ENCODE measurements at regions not wholly inside any gene's neighbourhood (a gene's known extent, or its start where the extent isn't known, plus 50 kb on each side); places are given as distances from the start of the nearest gene placed in this dataset.

- no peak for TF ChIP-seq REST (IDR thresholded peaks at IDR 0.05)
- no peak for TF ChIP-seq RAD21 (IDR thresholded peaks at IDR 0.05)
Observed at GRCh38 chr5:67999391-67999790, 216.2 kb upstream of the PIK3R1 start (continued).

GRCh38 chr5:67998709-67999261, 216.8 kb upstream of the PIK3R1 start:
- Histone ChIP-seq H3K4me3 (ENCODE audit: low read depth in 1 of 3, low read length in 3 of 3) (peak overlapping the region in 2 of 3 donors; percentile 13 to 56), H3K27ac (ENCODE audit: low read depth in 1 of 2, low read length in 2 of 2) (peak overlapping the region; percentile 71 to 83), H3K27me3 (ENCODE audit: control insufficient read depth in 4 of 4, insufficient read depth in 4 of 4, low read length in 3 of 4) (no peaks in the 10 kb centered on the region)

More at GRCh38 chr5:67998709-67999261, 216.8 kb upstream of the PIK3R1 start:
- TF ChIP-seq SP1 (IDR thresholded peaks at IDR 0.05) (peak; percentile 86), JUND (IDR thresholded peaks at IDR 0.05) (peak in 1 of 2 donors; percentile 26), TAF1 (conservative IDR thresholded peaks at IDR 0.05) (peak; percentile 16), ATF3 (IDR thresholded peaks at IDR 0.05) (no peak), FOXA2 (IDR thresholded peaks at IDR 0.05) (peak; percentile 53), MAX (IDR thresholded peaks at IDR 0.05) (peak; percentile 86), HNF4A (conservative IDR thresholded peaks at IDR 0.05) (peak; percentile 52 to 63), EGR1 (IDR thresholded peaks at IDR 0.05; ENCODE audit: low read depth in 2 of 2) (peak; percentile 25 to 51), YY1 (IDR thresholded peaks at IDR 0.05) (peak; percentile 82), RAD21 (IDR thresholded peaks at IDR 0.05) (peak; percentile 62 to 70), GABPA (IDR thresholded peaks at IDR 0.05 in 1 of 2, conservative IDR thresholded peaks at IDR 0.05 in 1 of 2) (peak; percentile 43 to 73), CTCF (IDR thresholded peaks at IDR 0.05; ENCODE audit: low read depth, low read length, missing input control) (no peak), RXRA (IDR thresholded peaks at IDR 0.05) (peak; percentile 77 to 88), NR2F2 (IDR thresholded peaks at IDR 0.05) (no peak), HNF4G (IDR thresholded peaks at IDR 0.05) (no peak), FOXA1 (IDR thresholded peaks at IDR 0.05) (peak; percentile 35), ZBTB33 (IDR thresholded peaks at IDR 0.05) (peak; percentile 31), REST (IDR thresholded peaks at IDR 0.05) (peak; percentile 56)
- no peak for DNase-seq (ENCODE audit: low spot score)
- Histone ChIP-seq H3K36me3 (ENCODE audit: control insufficient read depth in 4 of 4, insufficient read depth in 3 of 4, low read depth in 1 of 4, low read length in 3 of 4) (no peaks in the 10 kb centered on the region), H3K9me3 (ENCODE audit: control insufficient read depth in 4 of 4, low read length in 3 of 4) (no peaks in the 10 kb centered on the region), H3K4me1 (ENCODE audit: control insufficient read depth in 4 of 4, insufficient read depth in 4 of 4, low read length in 3 of 4) (peaks cover 5 to 23% (median 13%) of the 10 kb centered on the region in 4 donors), H3K9ac (ENCODE audit: low read depth in 1 of 2, low read length in 2 of 2) (no peak overlapping the region)
- 26% methylated on average over 7 of the region's 7 CpGs for WGBS

Measured in liver (tissue), 8 donors.